HepG2 (cell line): ENCODE measurements at regions not wholly inside any gene's neighbourhood (a gene's known extent, or its start where the extent isn't known, plus 50 kb on each side); places are given as distances from the start of the nearest gene placed in this dataset.

Source experiments
- ATAC-seq: fragments of 200-7000 bp; cut with Tn5 transposase; 3 replicates; pipeline ENCODE4 v1.9.1; 2020; ENCODE audit warnings: mild to moderate bottlenecking, moderate library complexity
- BruUV-seq: library from RNA; stranded (reverse); fragments of 400-500 nt; replicated peaks from 2 replicates; lab custom pipeline; 2021; lab: Mats Ljungman, UMichigan
- CTCF ChIA-PET: fragments of 300-600 bp; formaldehyde crosslinking; extraction: SDS; loops from one replicate; lab custom pipeline; 2021; ENCODE audit warnings: low total read pairs, inconsistent platforms, low intra/inter-chr PET ratio; lab: Yijun Ruan, JAX
- POLR2A ChIA-PET: fragments of 350-600 bp; sonication (Branson Sonifier 250); formaldehyde crosslinking; loops from one replicate; lab custom pipeline; 2020; ENCODE audit warnings: antibody characterized with exemption, inconsistent platforms; lab: Yijun Ruan, JAX
- DNase-seq: peaks from one replicate; pipeline ENCODE4 v3.0.0-alpha.2; 2015; ENCODE audit warnings: low spot score
- FAIRE-seq: peaks from 3 replicates; lab custom pipeline; 2011; peaks lifted over from hg19 to GRCh38; lab: Jason Lieb, UNC
- H2AFZ ChIP-seq: one replicate; pipeline ENCODE4 v1.6.1; 2011; ENCODE audit warnings: low read length, inconsistent platforms
- H3K27ac ChIP-seq: fragments of 300-600 bp; 3 replicates; pipeline ENCODE4 v1.8.0; 2011; ENCODE audit warnings: mixed run types, mild to moderate bottlenecking, mixed read lengths, low read length, inconsistent platforms; ENCODE audit not compliant: insufficient read depth; ENCODE audit errors: extremely low read length
- H3K27me3 ChIP-seq, 2 experiments: fragments of 200-600 bp in 1 of 2; 2 replicates in 1 of 2; 3 replicates in 1 of 2; pipeline versions ENCODE4 v1.6.0 to v1.8.0; 2011; ENCODE audit warnings: low read length in 2 of 2, mild to moderate bottlenecking in 2 of 2, moderate library complexity in 2 of 2, inconsistent platforms in 1 of 2; ENCODE audit not compliant: insufficient read depth in 2 of 2, control insufficient read depth in 1 of 2
- H3K36me3 ChIP-seq, 2 experiments: fragments of 200-600 bp in 1 of 2; replicated peaks in 1 of 2; 2 replicates in 1 of 2; 3 replicates in 1 of 2; pipeline versions ENCODE4 v1.5.1 to v1.8.0; 2011; ENCODE audit warnings: low read length in 2 of 2, inconsistent platforms in 1 of 2; ENCODE audit not compliant: insufficient read depth in 2 of 2, control insufficient read depth in 1 of 2
- H3K4me1 ChIP-seq: 2 replicates; pipeline ENCODE4 v1.5.1; 2012; ENCODE audit warnings: low read length, inconsistent platforms; ENCODE audit not compliant: insufficient read depth
- H3K4me2 ChIP-seq: 2 replicates; pipeline ENCODE4 v1.6.0; 2011; ENCODE audit warnings: low read depth, low read length, inconsistent platforms
- H3K4me3 ChIP-seq, 3 experiments: fragments of 200-600 bp in 1 of 3; sonication (generic), shearing (Covaris generic) in 1 of 3; replicated peaks in 1 of 3; 2 replicates each; pipeline ENCODE4 v1.5.1; 2011 to 2016; ENCODE audit warnings: low read length in 3 of 3, inconsistent platforms in 2 of 3, low read depth in 2 of 3, mild to moderate bottlenecking in 2 of 3, control low read depth in 1 of 3, mixed read lengths in 1 of 3; ENCODE audit not compliant: insufficient read depth in 1 of 3
- H3K79me2 ChIP-seq: one replicate; pipeline ENCODE4 v1.6.1; 2011; ENCODE audit warnings: low read length, inconsistent platforms; ENCODE audit not compliant: insufficient read depth
- H3K9ac ChIP-seq: 2 replicates; pipeline ENCODE4 v1.6.0; 2011; ENCODE audit warnings: mild to moderate bottlenecking, low read depth, low read length, inconsistent platforms; ENCODE audit not compliant: insufficient read depth
- H3K9me3 ChIP-seq: 2 replicates; pipeline ENCODE4 v1.5.1; 2012; ENCODE audit warnings: mild to moderate bottlenecking, low read length
- H4K20me1 ChIP-seq: 2 replicates; pipeline ENCODE4 v1.6.0; 2011; ENCODE audit warnings: inconsistent platforms, mild to moderate bottlenecking, low read length, moderate library complexity; ENCODE audit not compliant: insufficient read depth
- ATF3 ChIP-seq: sonication (generic); formaldehyde crosslinking; IDR thresholded peaks from 2 replicates; pipeline ENCODE4 v1.4.0; 2020; ENCODE audit warnings: missing genetic modification reagents
- BCL3 ChIP-seq: sonication (generic); formaldehyde crosslinking; IDR thresholded peaks from 2 replicates; pipeline ENCODE4 v1.5.1; 2020; ENCODE audit warnings: mild to moderate bottlenecking, missing genetic modification reagents, moderate library complexity
- DDIT3 ChIP-seq: sonication (generic); formaldehyde crosslinking; IDR thresholded peaks from 2 replicates; pipeline ENCODE4 v1.4.0; 2020; ENCODE audit warnings: mild to moderate bottlenecking, missing genetic modification reagents
- ELF1 ChIP-seq: sonication (generic); formaldehyde crosslinking; IDR thresholded peaks from 2 replicates; pipeline ENCODE4 v1.4.0; 2020; ENCODE audit warnings: missing genetic modification reagents
- HNRNPL ChIP-seq: fragments of 200-400 bp; formaldehyde crosslinking; IDR thresholded peaks from 2 replicates; pipeline ENCODE4 v1.6.1; 2017; ENCODE audit warnings: mild to moderate bottlenecking, low read depth, low read length
- MTA3 ChIP-seq: sonication (generic); formaldehyde crosslinking; IDR thresholded peaks from 2 replicates; pipeline ENCODE4 v1.4.0; 2020; ENCODE audit warnings: missing genetic modification reagents
- NFE2L2 ChIP-seq: fragments of 150-350 bp; IDR thresholded peaks from 2 replicates; pipeline ENCODE4 v1.6.1; 2014; ENCODE audit warnings: low read length
- PATZ1 ChIP-seq: sonication (generic); formaldehyde crosslinking; IDR thresholded peaks from 2 replicates; pipeline ENCODE4 v1.4.0; 2020; ENCODE audit warnings: missing genetic modification reagents
- RFX5 ChIP-seq: IDR thresholded peaks from 2 replicates; pipeline ENCODE4 v1.6.1; 2011; ENCODE audit warnings: low read depth, low read length, improper control_type of control experiment
- SP140L ChIP-seq: sonication (generic); formaldehyde crosslinking; IDR thresholded peaks from 2 replicates; pipeline ENCODE4 v1.4.0; 2020; ENCODE audit warnings: missing genetic modification reagents, borderline replicate concordance
- TBP ChIP-seq: sonication (generic); formaldehyde crosslinking; IDR thresholded peaks from 2 replicates; pipeline ENCODE4 v1.5.0; 2020; ENCODE audit warnings: missing genetic modification reagents
- ZNF280B ChIP-seq: sonication (generic); formaldehyde crosslinking; IDR thresholded peaks from 2 replicates; pipeline ENCODE4 v1.5.0; 2020; ENCODE audit warnings: missing genetic modification reagents, mild to moderate bottlenecking, borderline replicate concordance
- ZNF350 ChIP-seq: sonication (generic); formaldehyde crosslinking; IDR thresholded peaks from 2 replicates; pipeline ENCODE4 v1.4.0; 2020; ENCODE audit warnings: mild to moderate bottlenecking, low read depth, missing genetic modification reagents, borderline replicate concordance
- ZNF512 ChIP-seq: sonication (generic); formaldehyde crosslinking; IDR thresholded peaks from 2 replicates; pipeline ENCODE4 v1.4.0; 2020; ENCODE audit warnings: mild to moderate bottlenecking, missing genetic modification reagents
- ZUFSP ChIP-seq: sonication (generic); formaldehyde crosslinking; IDR thresholded peaks from 2 replicates; pipeline ENCODE4 v1.9.0; 2021; ENCODE audit warnings: missing genetic modification reagents, mild to moderate bottlenecking, borderline replicate concordance
- WGBS: methylation state at CpG from one replicate; pipeline ENCODE4 v1.1.6; 2017; ENCODE audit warnings: low lambda C conversion rate; 5-methylcytosine and 5-hydroxymethylcytosine counted together
- in situ Hi-C: cut with HindIII; loops from 2 replicates; pipeline ENCODE4 v1.10.0; 2017; ENCODE audit warnings: low pct_unique_long_range_greater_than_20kb; ENCODE audit not compliant: extremely low pct_ligation_motif_present
- intact Hi-C: fragments of 100-400 bp; cut with micrococcal nuclease; formaldehyde crosslinking; loops from one replicate; pipeline ENCODE4 v1.10.0; 2022; ENCODE audit not compliant: unreplicated experiment

- in situ Hi-C loops = no loop called here
- Histone ChIP-seq H3K9ac (no peak overlapping the region), H3K4me2 (peak overlapping the region; percentile 16; the same call in 1 of the 2 replicates), H4K20me1 (no peaks in the 10 kb centered on the region), H3K36me3 (no peaks in the 10 kb centered on the region), H3K27me3 (peaks cover 7 to 60% of the 10 kb centered on the region in 2 experiments), H3K27ac (no peak overlapping the region), H2AFZ (no peak overlapping the region), H3K9me3 (no peaks in the 10 kb centered on the region), H3K4me3 (no peak overlapping the region; a peak in 1 of 6 replicates), H3K79me2 (no peaks in the 10 kb centered on the region), H3K4me1 (peaks cover 26% of the 10 kb centered on the region; the same call in 1 of the 2 replicates)
- ChIA-PET POLR2A (interaction anchor here (1.2 kb wide), 1 partner anchor 13 kb away, joined by 4 read pairs; no protein-coding TSS in a partner anchor), CTCF (no interaction called here)
- intact Hi-C loops = no loop called here
- FAIRE-seq (no peak), DNase-seq (no peak), ATAC-seq (no peak)
- 37% methylated on average over 16 of the region's 17 CpGs for WGBS
- no TSS peak for BruUV-seq
- TF ChIP-seq ZNF350 (CRISPR knock-in tag) (no peak), ATF3 (no peak), TBP (CRISPR knock-in tag) (no peak), SP140L (CRISPR knock-in tag) (no peak), ZNF280B (CRISPR knock-in tag) (no peak), MTA3 (CRISPR knock-in tag) (no peak), PATZ1 (CRISPR knock-in tag) (0 out of 2 replicates have a peak, but pooled peaks have one; percentile 4), HNRNPL (no peak), ELF1 (CRISPR knock-in tag) (no peak), ZUFSP (no peak), BCL3 (CRISPR knock-in tag) (no peak), ZNF512 (CRISPR knock-in tag) (no peak), RFX5 (no peak), DDIT3 (CRISPR knock-in tag) (no peak), NFE2L2 (no peak)
Observed at GRCh38 chr9:126159430-126160060, 167.1 kb upstream of the MVB12B start.
